ENCODE measurements at regions not wholly inside any gene's neighbourhood (a gene's known extent, or its start where the extent isn't known, plus 50 kb on each side); places are given as distances from the start of the nearest gene placed in this dataset.
"Not testable (repeated sequence)": the region's sequence is repeated elsewhere in the genome, so short reads cannot be mapped to it uniquely, and the experiment has no call there.

- H3K27ac ChIP-seq (ENCODE audit: low read depth in 2 of 2, low read length in 2 of 2): no peak overlapping the region
- no peaks in the 10 kb centered on the region for H3K27me3 ChIP-seq (ENCODE audit: control insufficient read depth, insufficient read depth, low read length)
- DNase-seq: no peak
- no peaks in the 10 kb centered on the region for H3K36me3 ChIP-seq (ENCODE audit: control insufficient read depth in 2 of 3, insufficient read depth in 3 of 3, low read length in 3 of 3)
- H3K9me3 ChIP-seq (ENCODE audit: control insufficient read depth in 2 of 3, insufficient read depth in 1 of 3, low read length in 3 of 3): no peaks in the 10 kb centered on the region
- no peak for FAIRE-seq
- H3K4me1 ChIP-seq (ENCODE audit: control insufficient read depth in 2 of 3, insufficient read depth in 2 of 3, low read depth in 1 of 3, low read length in 3 of 3): no peaks in the 10 kb centered on the region
- no peak overlapping the region for H3K4me3 ChIP-seq (ENCODE audit: low read length in 3 of 3)
- intact Hi-C loops (cut with DNase I): loop anchor here (5.0 kb wide), 1 partner anchor 235 kb away; no protein-coding TSS in a partner anchor
- no peak for TF ChIP-seq CTCF (IDR thresholded peaks at IDR 0.05; ENCODE audit: borderline replicate concordance, extremely low read depth, insufficient read depth)
- H3K9ac ChIP-seq (ENCODE audit: low read length in 3 of 3): no peak overlapping the region
Measured at GRCh38 chr6:137712587-137712986, 154.5 kb upstream of the TNFAIP3 start.

- FAIRE-seq (no peak), DNase-seq (no peak)
- H3K4me3 ChIP-seq (ENCODE audit: low read length in 3 of 3): no peak overlapping the region
- TF ChIP-seq CTCF (IDR thresholded peaks at IDR 0.05; ENCODE audit: borderline replicate concordance, extremely low read depth, insufficient read depth): no peak
- H3K36me3 ChIP-seq (ENCODE audit: control insufficient read depth in 2 of 3, insufficient read depth in 3 of 3, low read length in 3 of 3): no peaks in the 10 kb centered on the region
- intact Hi-C loops (cut with DNase I): no loop called here
- no peaks in the 10 kb centered on the region for H3K27me3 ChIP-seq (ENCODE audit: control insufficient read depth, insufficient read depth, low read length)
- H3K4me1 ChIP-seq (ENCODE audit: control insufficient read depth in 2 of 3, insufficient read depth in 2 of 3, low read depth in 1 of 3, low read length in 3 of 3): no peaks in the 10 kb centered on the region
- H3K9me3 ChIP-seq (ENCODE audit: control insufficient read depth in 2 of 3, insufficient read depth in 1 of 3, low read length in 3 of 3): no peaks in the 10 kb centered on the region
- H3K27ac ChIP-seq (ENCODE audit: low read depth in 2 of 2, low read length in 2 of 2): no peak overlapping the region
- no peak overlapping the region for H3K9ac ChIP-seq (ENCODE audit: low read length in 3 of 3)
Measured at GRCh38 chr6:137715589-137716045, 151.4 kb upstream of the TNFAIP3 start.

DNA sequence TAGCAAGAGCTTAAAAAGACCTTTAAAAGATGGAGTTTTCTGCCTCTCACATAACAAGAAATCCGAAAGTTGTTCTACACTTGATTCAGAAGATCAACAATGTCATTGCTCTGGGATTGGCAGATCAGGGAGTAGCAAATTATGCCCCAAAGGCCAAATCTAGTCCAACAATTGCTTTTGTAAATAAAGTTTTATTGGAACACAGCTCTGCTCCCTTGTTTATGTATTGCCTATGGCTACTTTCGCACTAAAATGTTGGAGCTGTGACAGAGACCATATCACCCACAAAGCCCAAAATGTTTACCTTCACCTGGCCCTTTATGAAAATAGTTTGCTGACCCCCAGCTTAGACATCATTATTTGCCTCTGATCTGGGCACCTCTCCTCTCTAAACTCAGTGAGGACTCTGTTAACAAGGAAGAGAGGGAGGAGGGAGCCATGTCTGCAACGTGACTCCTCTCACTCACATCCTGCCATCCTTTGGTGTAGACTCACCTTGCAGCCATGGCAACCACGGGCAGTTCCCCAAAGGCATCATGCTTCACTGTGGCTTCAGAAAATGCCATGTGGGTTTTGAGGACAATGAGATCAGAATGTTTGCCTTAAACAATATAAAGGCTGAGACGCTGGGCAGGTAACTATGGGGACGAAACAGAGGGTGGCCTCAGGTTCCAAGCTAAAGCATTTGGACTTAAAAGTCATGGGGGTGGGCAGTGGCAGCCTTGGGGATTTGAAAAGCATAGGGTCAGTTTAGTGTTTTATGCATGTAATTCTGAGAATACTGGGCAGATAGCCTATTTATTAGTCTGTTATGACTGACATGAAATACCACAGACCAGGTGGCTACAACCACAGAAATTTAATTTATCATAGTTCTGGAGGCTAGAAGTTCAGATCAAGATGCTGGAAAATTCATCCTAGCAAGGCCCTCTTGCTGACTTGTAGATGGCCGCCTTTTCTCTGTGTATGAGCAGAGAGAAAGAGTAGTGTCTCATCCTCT is 149.7 kb upstream of the TNFAIP3 start:
- Histone ChIP-seq H3K27ac (ENCODE audit: low read depth in 2 of 2, low read length in 2 of 2) (no peak overlapping the region), H3K9ac (ENCODE audit: low read length in 3 of 3) (no peak overlapping the region), H3K9me3 (ENCODE audit: control insufficient read depth in 2 of 3, insufficient read depth in 1 of 3, low read length in 3 of 3) (no peaks in the 10 kb centered on the region), H3K36me3 (ENCODE audit: control insufficient read depth in 2 of 3, insufficient read depth in 3 of 3, low read length in 3 of 3) (no peaks in the 10 kb centered on the region), H3K27me3 (ENCODE audit: control insufficient read depth, insufficient read depth, low read length) (no peaks in the 10 kb centered on the region), H3K4me1 (ENCODE audit: control insufficient read depth in 2 of 3, insufficient read depth in 2 of 3, low read depth in 1 of 3, low read length in 3 of 3) (no peaks in the 10 kb centered on the region), H3K4me3 (ENCODE audit: low read length in 3 of 3) (no peak overlapping the region)
- DNase-seq: no peak
- no peak for TF ChIP-seq CTCF (IDR thresholded peaks at IDR 0.05; ENCODE audit: borderline replicate concordance, extremely low read depth, insufficient read depth)
- no peak for FAIRE-seq
- intact Hi-C loops (cut with DNase I): no loop called here

- DNase-seq; H3K36me3 ChIP-seq (ENCODE audit: control insufficient read depth in 2 of 3, insufficient read depth in 3 of 3, low read length in 3 of 3): not testable (repeated sequence)
Measured at GRCh38 chr6:137718903-137719302, 148.2 kb upstream of the TNFAIP3 start.

More at GRCh38 chr6:137718903-137719302, 148.2 kb upstream of the TNFAIP3 start:
- FAIRE-seq; intact Hi-C loops (cut with DNase I); H3K9ac ChIP-seq (ENCODE audit: low read length in 3 of 3); H3K27me3 ChIP-seq (ENCODE audit: control insufficient read depth, insufficient read depth, low read length); H3K9me3 ChIP-seq (ENCODE audit: control insufficient read depth in 2 of 3, insufficient read depth in 1 of 3, low read length in 3 of 3); H3K4me1 ChIP-seq (ENCODE audit: control insufficient read depth in 2 of 3, insufficient read depth in 2 of 3, low read depth in 1 of 3, low read length in 3 of 3); H3K27ac ChIP-seq (ENCODE audit: low read depth in 2 of 2, low read length in 2 of 2); H3K4me3 ChIP-seq (ENCODE audit: low read length in 3 of 3): not testable (repeated sequence)
